ENCODE measurements at regions not wholly inside any gene's neighbourhood (a gene's known extent, or its start where the extent isn't known, plus 50 kb on each side); places are given as distances from the start of the nearest gene placed in this dataset.
"Not testable (repeated sequence)": the region's sequence is repeated elsewhere in the genome, so short reads cannot be mapped to it uniquely, and the experiment has no call there.

GRCh38 chr16:79988089-79988488 is 387.6 kb upstream of the MAF start:
- no peak overlapping the region for H3K4me3 ChIP-seq (replicated peaks; ENCODE audit: low read depth, low read length)
- TF ChIP-seq, protein P1, sequence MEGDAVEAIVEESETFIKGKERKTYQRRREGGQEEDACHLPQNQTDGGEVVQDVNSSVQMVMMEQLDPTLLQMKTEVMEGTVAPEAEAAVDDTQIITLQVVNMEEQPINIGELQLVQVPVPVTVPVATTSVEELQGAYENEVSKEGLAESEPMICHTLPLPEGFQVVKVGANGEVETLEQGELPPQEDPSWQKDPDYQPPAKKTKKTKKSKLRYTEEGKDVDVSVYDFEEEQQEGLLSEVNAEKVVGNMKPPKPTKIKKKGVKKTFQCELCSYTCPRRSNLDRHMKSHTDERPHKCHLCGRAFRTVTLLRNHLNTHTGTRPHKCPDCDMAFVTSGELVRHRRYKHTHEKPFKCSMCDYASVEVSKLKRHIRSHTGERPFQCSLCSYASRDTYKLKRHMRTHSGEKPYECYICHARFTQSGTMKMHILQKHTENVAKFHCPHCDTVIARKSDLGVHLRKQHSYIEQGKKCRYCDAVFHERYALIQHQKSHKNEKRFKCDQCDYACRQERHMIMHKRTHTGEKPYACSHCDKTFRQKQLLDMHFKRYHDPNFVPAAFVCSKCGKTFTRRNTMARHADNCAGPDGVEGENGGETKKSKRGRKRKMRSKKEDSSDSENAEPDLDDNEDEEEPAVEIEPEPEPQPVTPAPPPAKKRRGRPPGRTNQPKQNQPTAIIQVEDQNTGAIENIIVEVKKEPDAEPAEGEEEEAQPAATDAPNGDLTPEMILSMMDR (IDR thresholded peaks at IDR 0.05; ENCODE audit: low read depth, low read length, missing control alignments), result no peak
- no peak for DNase-seq (ENCODE audit: extremely low read depth, low read depth)

GRCh38 chr16:79986352-79986751 is 385.8 kb upstream of the MAF start:
- H3K4me3 ChIP-seq (replicated peaks; ENCODE audit: low read depth, low read length), result no peak overlapping the region
- TF ChIP-seq, protein P1 (IDR thresholded peaks at IDR 0.05; ENCODE audit: low read depth, low read length, missing control alignments), result no peak
- no peak for DNase-seq (ENCODE audit: extremely low read depth, low read depth)

DNA sequence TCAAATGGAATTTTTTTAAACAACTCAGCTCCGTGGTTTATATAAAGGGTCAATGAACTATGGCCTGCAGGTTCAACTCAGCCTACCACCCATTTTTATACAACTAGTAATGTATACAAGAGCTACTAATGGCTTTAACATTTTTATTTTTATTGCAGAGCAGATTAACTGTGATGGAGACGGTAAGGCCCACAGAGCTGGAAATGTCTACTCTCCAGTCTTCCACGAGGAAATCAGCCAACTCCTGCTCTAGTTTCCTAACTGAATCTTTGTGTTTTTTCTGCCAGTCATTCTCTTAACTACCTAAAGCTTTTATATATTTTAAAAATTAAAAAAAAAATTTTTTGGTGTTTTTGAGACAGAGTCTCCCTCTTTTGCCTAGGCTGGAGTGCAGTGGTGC is 385.1 kb upstream of the MAF start:
- no peak for DNase-seq (ENCODE audit: extremely low read depth, low read depth)
- TF ChIP-seq, protein P1 (IDR thresholded peaks at IDR 0.05; ENCODE audit: low read depth, low read length, missing control alignments), result no peak
- H3K4me3 ChIP-seq (replicated peaks; ENCODE audit: low read depth, low read length), result no peak overlapping the region

DNA sequence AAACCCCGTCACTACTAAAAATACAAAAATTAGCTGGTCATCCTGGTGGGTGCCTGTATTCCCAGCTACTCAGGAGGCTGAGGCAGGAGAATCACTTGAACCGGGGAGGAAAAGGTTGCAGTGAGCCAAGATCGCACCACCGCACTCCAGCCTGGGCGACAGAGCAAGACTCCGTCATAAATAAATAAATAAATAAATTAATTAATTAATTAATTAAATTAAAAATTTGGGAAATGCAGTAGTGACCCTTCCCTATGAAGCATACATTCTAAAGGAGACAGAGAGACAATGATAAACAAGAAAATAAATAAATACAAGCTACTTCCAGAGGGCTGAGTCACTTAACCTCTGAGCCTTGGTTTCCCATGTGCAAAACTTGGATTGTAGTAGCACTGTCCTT is 383.6 kb upstream of the MAF start:
- not testable (repeated sequence) for H3K4me3 ChIP-seq (replicated peaks; ENCODE audit: low read depth, low read length); DNase-seq (ENCODE audit: extremely low read depth, low read depth)

GRCh38 chr16:79982862-79983261 is 382.3 kb upstream of the MAF start:
- TF ChIP-seq, protein P1 (IDR thresholded peaks at IDR 0.05; ENCODE audit: low read depth, low read length, missing control alignments), result no peak
- DNase-seq (ENCODE audit: extremely low read depth, low read depth), result no peak

DNA sequence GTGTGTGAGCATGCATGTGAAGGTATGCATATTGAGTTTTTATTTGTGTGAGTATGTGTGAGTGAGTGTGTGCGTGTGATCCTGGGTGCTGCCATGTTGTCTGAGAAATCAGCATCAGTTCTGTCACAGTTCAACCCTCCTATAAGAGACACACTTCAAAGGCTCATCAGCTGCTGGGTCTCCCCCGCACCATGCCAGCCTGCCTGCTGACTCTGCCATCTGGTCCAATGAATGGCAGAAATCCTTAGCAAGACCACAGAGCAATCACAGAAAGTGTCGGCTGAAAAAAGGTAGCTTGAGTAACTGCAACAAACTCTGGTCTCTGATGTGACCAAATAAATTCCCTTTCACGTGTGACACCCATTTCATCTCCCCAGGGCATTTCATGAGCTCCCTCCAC is 381.8 kb upstream of the MAF start:
- H3K4me3 ChIP-seq (replicated peaks; ENCODE audit: low read depth, low read length), result no peak overlapping the region
- DNase-seq (ENCODE audit: extremely low read depth, low read depth), result no peak
- TF ChIP-seq, protein P1 (IDR thresholded peaks at IDR 0.05; ENCODE audit: low read depth, low read length, missing control alignments), result no peak

More at GRCh38 chr16:79982862-79983261, 382.3 kb upstream of the MAF start:
- H3K4me3 ChIP-seq (replicated peaks; ENCODE audit: low read depth, low read length), result no peak overlapping the region

DNA sequence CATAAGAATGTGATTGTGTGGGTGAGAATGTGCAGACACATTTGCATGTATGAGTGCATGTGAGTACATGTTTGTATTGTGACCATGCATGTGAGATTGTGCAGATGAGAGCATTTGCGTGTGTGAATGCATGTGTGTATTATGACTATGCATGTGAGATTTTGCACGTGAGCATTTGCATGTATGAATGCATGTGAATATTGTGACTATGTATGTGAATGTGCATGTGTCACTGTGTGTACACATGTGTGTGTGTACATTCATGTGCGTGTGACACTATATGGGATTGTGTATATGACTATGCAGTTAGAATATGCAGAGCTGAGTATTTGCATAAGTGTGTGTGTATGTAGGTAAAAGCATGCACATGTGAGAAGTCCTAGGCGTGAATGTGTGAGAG is 381.3 kb upstream of the MAF start:
- TF ChIP-seq, protein P1 (IDR thresholded peaks at IDR 0.05; ENCODE audit: low read depth, low read length, missing control alignments), result no peak
- H3K4me3 ChIP-seq (replicated peaks; ENCODE audit: low read depth, low read length), result no peak overlapping the region
- DNase-seq (ENCODE audit: extremely low read depth, low read depth), result no peak
